Heart right ventricle (tissue), 16 donors: ENCODE measurements at regions not wholly inside any gene's neighbourhood (a gene's known extent, or its start where the extent isn't known, plus 50 kb on each side); places are given as distances from the start of the nearest gene placed in this dataset.
A peak's percentile ranks its signal among the peaks of the same experiment; 100 is the strongest.
"Not testable (repeated sequence)": the region's sequence is repeated elsewhere in the genome, so short reads cannot be mapped to it uniquely, and the experiment has no call there.

Experiments used
- ATAC-seq, 8 donors: fragments of 200-7000 bp; cut with Tn5 transposase; one replicate each; pipeline ENCODE4 v1.9.1; 2020; ENCODE audit warnings: mild to moderate bottlenecking in 8 of 8, moderate library complexity in 8 of 8, moderate number of reproducible peaks in 1 of 8
- DNase-seq, 2 donors: peaks; one replicate each; pipeline ENCODE4 v3.0.0-alpha.2; 2020
- H3K27ac ChIP-seq, 10 donors: fragments of 200-600 bp; sonication (generic) in 2 of 10; one replicate each; pipeline versions ENCODE4 v1.5.0 to v1.8.0; 2020 to 2022; ENCODE audit warnings: mild to moderate bottlenecking in 3 of 10
- H3K27me3 ChIP-seq, 7 donors: fragments of 200-600 bp; one replicate each; pipeline ENCODE4 v1.8.0; 2021 to 2022; ENCODE audit warnings: mild to moderate bottlenecking in 2 of 7
- H3K36me3 ChIP-seq, 9 donors: fragments of 200-600 bp; sonication (generic) in 1 of 9; one replicate each; pipeline versions ENCODE4 v1.5.0 to v1.8.0; 2020 to 2022; ENCODE audit warnings: mild to moderate bottlenecking in 2 of 9
- H3K4me1 ChIP-seq, 9 donors: fragments of 200-600 bp; sonication (generic) in 1 of 9; one replicate each; pipeline versions ENCODE4 v1.5.0 to v1.8.0; 2020 to 2022; ENCODE audit warnings: mild to moderate bottlenecking in 4 of 9
- H3K4me3 ChIP-seq, 10 donors: fragments of 200-600 bp; sonication (generic) in 2 of 10; one replicate each; pipeline versions ENCODE4 v1.5.0 to v1.8.0; 2020 to 2022; ENCODE audit warnings: mild to moderate bottlenecking in 7 of 10, moderate library complexity in 2 of 10
- H3K9me3 ChIP-seq, 11 donors: fragments of 200-600 bp in 10 of 11; sonication (generic) in 2 of 11; one replicate each; pipeline versions ENCODE4 v1.5.0 to v1.8.0; 2013 to 2022; ENCODE audit warnings: mild to moderate bottlenecking in 2 of 11, control low read depth in 1 of 11, moderate library complexity in 1 of 11
- CTCF ChIP-seq, 9 donors: fragments of 200-600 bp; sonication (generic) in 2 of 9; IDR thresholded peaks; one replicate each; pipeline versions ENCODE4 v1.5.0 to v1.8.0; 2021 to 2022; ENCODE audit warnings: antibody characterized with exemption in 9 of 9, mild to moderate bottlenecking in 5 of 9, moderate library complexity in 1 of 9
- WGBS, 2 donors: extraction: QIAGEN DNeasy Blood & Tissue Kit; methylation state at CpG; one replicate each; pipeline ENCODE4 v1.1.7; 2013; ENCODE audit warnings: inconsistent platforms in 1 of 2; 5-methylcytosine and 5-hydroxymethylcytosine counted together
- intact Hi-C, 10 donors: fragments of 100-400 bp; cut with DNase I; formaldehyde crosslinking; loops; one replicate each; pipeline versions ENCODE4 v1.11.1 to v1.14.2; 2022
- donor health status: Arrhythmogenic right ventricular cardiomyopathy.
- donor health status: ischemic (EF 13 %, LVEDD 7.1; RV severe dilation, severe dysfunction).
- donor health status: healthy with polysubstance abuse.
- donor health status: DM: no; HTN: yes; CAD: no.
- donor health status: DM: no; HTN: no; CAD: no.
- donor health status: ischemic (EF 25% LVEDD 6.9; RV normal size, moderate dysfunction).
- donor health status: ischemic (EF 25% LVEDD 5.7; RV mildly dilated, moderate dysfunction).
- donor health status: healthy.
- donor health status: DM: yes; HTN: yes; CAD: no.
- donor health status: Ischemic cardiomyopathy.
- donor health status: ischemic (EF 35%, LVEDD 5.7; RV mildly dilated, moderate dysfunction).
- donor health status: nonischemic (EF 11% LVEDD 7.7; RV severe dilation, severe dysfunction).
- donor health status: DM: yes; HTN: yes; CAD: no.
- donor health status: PGD.
- donor health status: ischemic (EF 29% LVEDD 5.4; RV normal size, mild dysfunction).
- donor health status: nonischemic (EF 23%, LVEDD 6.1; RV moderate dilation, normal function).

- Histone ChIP-seq H3K36me3 (no peaks in the 10 kb centered on the region), H3K4me3 (no peak overlapping the region), H3K27me3 (no peaks in the 10 kb centered on the region), H3K4me1 (no peaks in the 10 kb centered on the region), H3K9me3 (peaks cover 0 to 42% (median 12%) of the 10 kb centered on the region in 11 donors), H3K27ac (no peak overlapping the region)
- WGBS, 2 donors, result 90 to 91% methylated on average over 10 of the region's 10 CpGs
- ATAC-seq, result no peak
- no peak for DNase-seq
- no peak for TF ChIP-seq CTCF (IDR thresholded peaks at IDR 0.05)
- intact Hi-C loops, result no loop called here
Measured at GRCh38 chr5:40347981-40348725, 331.6 kb upstream of the PTGER4 start.

GRCh38 chr5:40346901-40347300 is 332.8 kb upstream of the PTGER4 start:
- no peak overlapping the region for H3K4me3 ChIP-seq
- TF ChIP-seq CTCF (IDR thresholded peaks at IDR 0.05), result no peak
- no peaks in the 10 kb centered on the region for H3K27me3 ChIP-seq
- H3K36me3 ChIP-seq, result no peaks in the 10 kb centered on the region
- intact Hi-C loops, result no loop called here
- peaks cover 0 to 31% (median 6%) of the 10 kb centered on the region in 11 donors for H3K9me3 ChIP-seq
- no peak for DNase-seq
- ATAC-seq, result no peak
- WGBS, 2 donors, result 76 to 79% methylated on average over 1 of the region's 1 CpG
- H3K4me1 ChIP-seq, result no peaks in the 10 kb centered on the region
- no peak overlapping the region for H3K27ac ChIP-seq

GRCh38 chr5:40338434-40338833 is 341.3 kb upstream of the PTGER4 start:
- H3K36me3 ChIP-seq, H3K4me1 ChIP-seq, intact Hi-C loops, DNase-seq, ATAC-seq, H3K4me3 ChIP-seq, H3K9me3 ChIP-seq, H3K27me3 ChIP-seq, H3K27ac ChIP-seq: not testable (repeated sequence)
- WGBS, 2 donors, result 91 to 93% methylated on average over 3 of the region's 3 CpGs

GRCh38 chr5:40334242-40334635 is 345.5 kb upstream of the PTGER4 start:
- TF ChIP-seq CTCF (IDR thresholded peaks at IDR 0.05), result no peak
- H3K27me3 ChIP-seq, result no peaks in the 10 kb centered on the region
- H3K4me3 ChIP-seq, result no peak overlapping the region
- H3K27ac ChIP-seq, result peak overlapping the region in 1 of 10 donors; percentile 46
- DNase-seq, result no peak
- H3K36me3 ChIP-seq, result no peaks in the 10 kb centered on the region
- WGBS, 2 donors, result 46 to 73% methylated on average over 1 of the region's 1 CpG
- intact Hi-C loops, result loop anchor here in 1 of 10 donors (5.0 kb wide), 1 partner anchor 132 kb away; no protein-coding TSS in a partner anchor
- ATAC-seq, result no peak
- peaks cover 0 to 3% (median 0%) of the 10 kb centered on the region in 11 donors for H3K9me3 ChIP-seq
- H3K4me1 ChIP-seq, result peaks cover 0 to 9% (median 0%) of the 10 kb centered on the region in 9 donors
